HG02973 (cell line): ENCODE measurements at regions not wholly inside any gene's neighbourhood (a gene's known extent, or its start where the extent isn't known, plus 50 kb on each side); places are given as distances from the start of the nearest gene placed in this dataset.
"Not testable (repeated sequence)": the region's sequence is repeated elsewhere in the genome, so short reads cannot be mapped to it uniquely, and the experiment has no call there.

Experiments used
- ATAC-seq: cut with Tn5 transposase; IDR thresholded peaks from one replicate; pipeline ENCODE4 v1.9.1; 2021; ENCODE audit warnings: moderate library complexity; ENCODE audit not compliant: unreplicated experiment

DNA sequence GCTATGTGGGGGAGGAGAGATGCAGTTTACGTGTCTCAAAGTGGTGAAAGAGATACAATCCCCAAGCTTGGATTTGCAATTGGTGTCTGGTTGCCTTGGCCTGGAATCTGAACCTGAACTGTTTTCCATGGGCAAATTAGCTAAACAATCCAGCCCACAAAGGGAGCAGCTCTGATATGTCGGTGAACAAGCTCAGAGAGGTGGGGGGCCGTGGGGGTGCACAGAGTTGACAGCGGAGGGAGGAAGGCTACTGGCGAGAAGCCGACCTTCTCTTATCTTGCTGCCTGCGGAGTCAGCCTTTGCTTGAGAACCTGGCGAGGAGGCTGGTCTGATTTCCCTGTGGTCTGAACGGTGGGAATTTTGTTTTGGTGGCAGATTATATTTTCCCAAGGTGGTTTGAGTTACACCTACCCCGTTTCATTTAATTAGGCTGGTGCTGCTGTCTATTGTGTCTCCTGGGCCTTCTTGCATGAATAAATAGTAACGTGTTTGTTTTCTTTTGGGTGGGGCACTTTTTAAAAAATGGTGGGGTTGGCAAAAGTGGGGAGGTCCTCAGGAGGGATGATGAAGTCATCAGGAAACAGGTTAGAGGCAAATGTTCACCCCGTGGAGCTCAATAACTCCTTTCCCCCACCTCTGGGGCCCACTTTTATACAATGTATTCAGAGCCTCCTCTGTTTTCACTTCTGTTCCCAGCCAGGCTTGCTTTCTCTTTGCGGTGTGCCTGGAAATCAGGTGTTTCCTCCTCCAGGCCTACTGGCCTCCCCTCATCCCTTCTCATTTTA, 80.9 kb upstream of the IGFBP5 start:
- ATAC-seq = no peak

DNA sequence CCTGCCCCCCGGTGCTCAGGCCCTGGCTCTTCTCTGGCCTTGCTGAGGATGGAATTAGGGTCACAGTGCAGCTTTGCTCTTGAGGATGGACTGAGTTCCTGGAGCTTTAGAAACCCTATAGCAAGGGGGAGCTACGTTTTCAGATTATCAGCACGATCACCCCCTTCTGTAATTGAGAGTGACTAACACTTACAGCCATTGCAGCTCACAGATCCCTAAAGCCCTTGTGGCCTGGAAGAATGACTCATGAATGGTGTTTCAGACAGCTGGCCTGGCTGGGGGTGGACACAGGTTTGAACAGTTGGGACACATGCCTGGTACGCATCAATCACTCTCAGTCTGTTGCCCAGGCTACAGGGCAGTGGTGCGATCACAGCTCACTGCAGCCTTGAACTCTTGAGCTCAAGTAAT, 79.7 kb upstream of the IGFBP5 start:
- ATAC-seq = no peak

- no peak for ATAC-seq
These were observed 79.3 kb upstream of the IGFBP5 start for GRCh38 chr2:216774620-216775019.

DNA sequence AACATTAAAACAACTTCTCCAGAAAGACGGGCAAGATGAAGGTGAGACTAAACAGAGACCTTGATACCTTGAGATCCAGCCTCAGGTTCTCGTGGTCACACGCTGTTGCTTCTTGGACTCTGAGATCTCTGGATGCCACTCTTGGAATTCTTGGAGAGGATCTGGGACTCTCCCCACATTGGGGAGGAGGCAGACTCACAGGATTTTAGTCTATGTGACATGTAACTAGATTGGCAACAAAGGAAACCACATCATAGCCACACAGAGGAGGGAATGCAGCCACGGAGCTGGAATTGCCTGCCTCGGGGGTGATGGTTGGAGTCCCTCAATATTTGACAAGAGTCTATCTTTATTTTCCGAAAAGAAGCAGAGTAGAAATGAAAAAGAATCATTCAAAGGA, 78.8 kb upstream of the IGFBP5 start:
- ATAC-seq = no peak

DNA sequence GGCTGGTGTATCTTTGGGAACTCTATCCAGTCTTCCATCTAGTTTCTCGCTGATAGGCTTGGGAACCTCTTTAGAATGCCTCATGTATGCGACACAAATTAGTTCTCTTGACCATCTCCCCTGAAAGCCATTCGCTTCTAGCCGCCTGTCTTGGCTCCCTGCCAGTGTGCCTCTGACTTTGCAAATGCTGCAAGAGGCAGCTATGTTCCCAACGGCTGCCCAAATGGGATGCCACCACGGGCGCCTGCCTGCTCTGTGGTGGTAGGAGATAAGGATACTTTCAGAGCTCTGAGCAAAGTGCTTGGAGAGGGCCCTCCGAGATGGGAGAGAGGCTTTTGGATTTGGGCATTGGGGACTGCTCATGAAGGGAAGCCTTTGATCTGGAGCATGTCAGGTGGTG, 77.7 kb upstream of the IGFBP5 start:
- no peak for ATAC-seq

DNA sequence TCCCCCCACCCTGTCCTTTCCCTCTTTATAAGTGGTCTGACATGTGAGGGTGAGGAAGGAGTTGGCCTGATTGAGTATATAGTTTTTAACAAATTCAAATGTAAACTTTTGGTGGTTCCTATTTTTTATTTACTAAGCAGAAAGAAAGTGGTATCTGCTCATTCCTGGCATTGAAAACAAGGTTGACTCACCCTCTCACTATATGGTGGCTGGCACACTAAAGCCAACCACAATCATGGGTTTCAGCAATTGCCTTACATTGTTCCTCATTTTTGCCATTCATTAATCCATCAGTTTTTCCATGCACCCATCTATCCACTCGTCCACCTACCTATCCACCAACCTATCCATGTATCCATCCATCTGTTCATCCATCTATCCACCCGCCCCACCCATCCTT, 75.4 kb upstream of the IGFBP5 start:
- ATAC-seq = no peak

GRCh38 chr2:216770050-216770449, 74.7 kb upstream of the IGFBP5 start:
- ATAC-seq = no peak

GRCh38 chr2:216769626-216770025, 74.3 kb upstream of the IGFBP5 start:
- no peak for ATAC-seq

DNA sequence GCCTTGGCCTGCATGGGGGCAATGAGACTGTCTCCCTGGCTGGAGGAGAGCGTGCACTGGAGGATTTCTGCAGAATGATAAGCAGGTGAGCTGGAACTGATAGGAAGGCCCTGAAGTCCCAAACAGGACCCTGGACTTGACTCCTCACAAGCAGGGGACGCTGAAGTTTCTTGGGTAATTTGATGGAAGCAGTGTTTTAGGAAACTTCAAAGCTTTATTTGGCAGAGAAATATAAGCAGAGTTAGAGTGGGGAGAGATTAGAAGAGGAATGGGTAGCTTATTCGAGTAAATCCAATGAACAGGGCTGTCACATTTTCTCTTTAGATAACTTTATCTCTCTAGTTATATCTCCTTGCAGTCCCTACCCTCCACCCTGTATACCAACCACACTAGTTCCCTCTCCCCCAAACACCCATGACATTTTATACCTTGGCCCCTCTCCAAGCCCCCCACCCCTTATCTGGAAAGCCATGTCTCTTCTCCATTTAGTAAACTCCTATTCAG, 73.6 kb upstream of the IGFBP5 start:
- ATAC-seq = no peak

- no peak for ATAC-seq
These were observed 70.5 kb upstream of the IGFBP5 start for GRCh38 chr2:216765761-216766262.

DNA sequence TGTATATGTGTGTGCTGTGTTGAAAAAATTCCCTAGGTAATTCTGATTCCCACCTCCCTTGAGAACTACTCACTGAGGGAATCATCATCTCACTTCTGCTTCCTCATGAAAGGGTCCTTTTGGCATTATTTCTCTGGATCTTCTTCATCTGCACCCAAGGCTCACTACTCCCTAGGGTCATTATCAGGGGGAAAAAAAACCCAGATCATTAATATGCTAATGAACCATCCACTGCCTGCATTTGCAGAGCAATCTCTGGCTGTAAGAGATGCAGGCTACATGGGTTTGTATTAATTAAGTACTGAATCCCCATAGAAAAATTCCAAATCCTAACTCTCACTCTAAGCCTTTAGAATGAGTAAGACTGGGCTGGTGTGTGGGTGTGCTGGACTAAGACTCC, 68.0 kb upstream of the IGFBP5 start:
- no peak for ATAC-seq

GRCh38 chr2:216761809-216762208, 66.5 kb upstream of the IGFBP5 start:
- ATAC-seq = no peak

- no peak for ATAC-seq
These were observed 65.8 kb upstream of the IGFBP5 start for GRCh38 chr2:216761133-216761532.

DNA sequence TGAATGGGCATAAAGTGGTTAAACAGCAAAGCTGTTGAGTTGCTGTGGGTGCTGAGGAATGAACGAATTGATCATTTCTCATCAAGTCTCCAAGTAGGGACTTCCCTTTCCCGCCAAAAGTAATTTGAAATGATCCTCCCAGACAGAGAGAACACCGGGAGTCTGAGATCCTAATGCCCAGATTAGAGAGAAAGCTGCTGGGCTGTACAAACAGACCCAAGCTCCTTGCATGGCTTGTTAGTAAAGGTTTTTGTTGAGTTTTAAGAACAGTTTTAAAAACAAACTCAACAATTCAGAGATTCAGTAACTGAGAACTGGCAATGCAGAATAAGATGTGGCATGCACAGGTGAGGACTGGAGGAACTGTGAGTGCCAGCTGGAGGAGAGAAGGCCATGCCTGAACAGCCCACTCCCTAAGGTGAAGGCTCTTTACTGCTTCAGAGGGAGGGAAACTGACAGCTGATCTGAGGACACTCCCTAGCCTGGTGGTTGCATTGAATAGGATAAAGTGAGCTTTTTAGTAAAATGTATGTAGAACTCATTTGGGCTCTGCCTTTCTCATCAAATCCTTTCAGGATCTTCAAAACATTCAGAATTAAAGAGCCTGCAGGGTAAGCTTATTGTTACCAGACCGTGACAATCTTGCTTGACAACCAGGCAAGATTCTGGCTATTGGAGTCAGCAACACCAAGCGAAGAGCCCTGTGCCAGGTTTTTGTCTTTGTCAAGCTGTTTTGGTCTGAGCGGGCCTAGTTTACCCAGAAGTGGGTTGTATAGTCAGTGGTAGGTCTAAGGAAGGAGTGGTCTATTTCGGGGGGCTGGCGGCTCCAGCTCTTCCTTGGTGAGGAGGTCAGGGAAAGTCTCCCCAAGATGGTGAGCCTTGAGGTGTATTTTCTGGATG, 63.2 kb upstream of the IGFBP5 start:
- ATAC-seq = no peak

DNA sequence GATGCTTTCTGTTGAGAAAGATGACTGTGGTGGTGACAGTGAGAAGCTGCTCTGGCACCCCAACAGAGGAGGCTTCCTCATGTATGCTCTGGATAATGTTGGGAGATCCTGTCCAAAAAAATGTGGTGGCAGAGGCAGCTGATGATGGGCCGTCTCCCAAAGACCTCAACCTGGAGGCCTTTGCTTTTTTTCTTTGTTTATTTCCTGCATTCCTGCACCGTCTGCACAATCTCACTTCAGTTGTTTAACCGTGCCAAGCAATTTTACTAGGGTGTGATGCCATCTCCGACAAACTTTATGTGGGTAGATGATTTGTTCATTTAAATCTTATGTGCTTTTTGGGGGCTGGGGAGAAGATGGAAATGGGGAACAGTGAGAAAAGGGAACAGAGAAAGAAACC, 62.2 kb upstream of the IGFBP5 start:
- ATAC-seq = no peak

- no peak for ATAC-seq
These were observed 61.1 kb upstream of the IGFBP5 start for GRCh38 chr2:216756435-216756834.

DNA sequence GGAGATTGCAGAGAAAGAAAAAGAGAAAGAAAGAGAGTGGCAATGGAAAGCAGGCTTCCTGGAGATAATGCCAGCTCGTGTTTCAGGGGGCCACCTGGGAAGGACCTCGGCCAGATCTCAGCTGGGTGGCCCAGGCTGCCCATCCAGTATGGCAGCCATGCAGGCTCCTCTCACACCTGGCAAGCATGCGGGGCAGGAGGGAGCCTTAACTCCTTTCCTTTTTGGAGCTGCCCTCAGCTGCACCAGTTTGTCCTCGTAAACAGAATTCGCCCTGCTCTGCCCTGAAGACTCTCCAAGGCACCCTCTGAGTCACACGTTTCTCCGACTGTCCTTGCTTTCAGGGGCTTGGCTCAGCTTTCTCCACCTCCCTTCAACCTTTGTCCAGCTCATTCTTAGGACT, 59.5 kb upstream of the IGFBP5 start:
- ATAC-seq = no peak

GRCh38 chr2:216754336-216754735, 59.0 kb upstream of the IGFBP5 start:
- ATAC-seq = no peak

DNA sequence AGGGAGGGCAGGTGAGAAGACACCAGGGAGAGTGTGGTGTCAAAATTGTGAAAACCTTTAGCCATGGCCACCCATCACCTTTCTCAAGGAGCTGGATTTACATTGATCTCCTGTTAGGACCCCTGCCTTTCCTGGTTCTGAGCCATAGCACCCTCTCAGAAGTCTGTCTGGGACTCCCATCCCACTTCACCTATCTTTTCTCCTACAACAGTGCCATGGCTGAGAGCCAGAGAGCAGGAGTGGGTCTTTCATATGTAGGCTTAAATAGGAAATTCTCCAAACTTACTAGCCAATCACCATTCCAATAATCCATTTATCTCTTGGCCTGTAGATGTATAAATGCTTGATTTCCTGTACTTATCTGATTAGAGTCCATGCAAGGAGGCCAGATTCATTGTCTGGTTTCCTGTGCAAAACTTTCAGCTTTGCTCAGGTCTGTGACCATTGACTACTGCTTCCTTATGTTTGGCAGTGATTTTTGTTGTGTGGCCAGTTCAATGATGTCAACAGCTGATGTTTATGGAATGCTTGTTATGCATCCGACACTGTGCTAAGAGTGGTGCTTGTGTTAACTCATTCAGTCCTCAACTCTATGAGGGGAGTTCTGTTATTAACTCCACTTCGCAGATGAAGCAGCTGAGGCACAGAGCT, 57.6 kb upstream of the IGFBP5 start:
- no peak for ATAC-seq

GRCh38 chr2:216750750-216751149, 55.4 kb upstream of the IGFBP5 start:
- ATAC-seq = not testable (repeated sequence)

DNA sequence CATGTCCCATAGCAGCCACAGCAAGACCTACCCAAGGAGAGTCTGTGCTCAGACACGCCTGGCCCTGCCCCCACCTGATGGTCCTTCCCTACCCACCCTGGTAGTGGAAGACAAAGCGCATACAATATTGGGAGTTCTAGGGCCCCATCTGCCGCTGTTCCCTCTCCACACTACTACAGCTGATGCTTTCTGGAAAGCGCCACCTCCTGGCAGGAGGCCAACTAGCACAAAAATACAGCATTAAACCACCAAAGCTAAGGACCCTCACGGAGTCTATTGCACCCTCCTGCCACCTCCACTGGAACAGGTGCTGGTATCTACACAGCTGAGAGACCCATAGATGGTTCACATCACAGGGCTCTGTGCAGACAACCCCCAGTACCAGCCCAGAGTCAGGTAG, 50.9 kb upstream of the IGFBP5 start:
- not testable (repeated sequence) for ATAC-seq
